ENCODE measurements at regions not wholly inside any gene's neighbourhood (a gene's known extent, or its start where the extent isn't known, plus 50 kb on each side); places are given as distances from the start of the nearest gene placed in this dataset.

GRCh38 chr15:39448409-39448808 lies 132.5 kb upstream of the THBS1 start:
- Histone ChIP-seq H2AFZ (ENCODE audit: low read length) (no peak overlapping the region), H3K79me2 (ENCODE audit: insufficient read depth, low read length) (no peaks in the 10 kb centered on the region), H3K4me2 (ENCODE audit: insufficient read depth, low read length) (no peak overlapping the region), H3K9me3 (ENCODE audit: low read depth, low read length) (no peaks in the 10 kb centered on the region), H3K4me1 (ENCODE audit: insufficient read depth, low read length) (peaks cover 5% of the 10 kb centered on the region), H3K36me3 (ENCODE audit: insufficient read depth, low read length) (no peaks in the 10 kb centered on the region), H3K4me3 (ENCODE audit: insufficient read depth, low read length) (no peak overlapping the region), H3K27me3 (ENCODE audit: insufficient read depth, low read length) (no peaks in the 10 kb centered on the region), H4K20me1 (ENCODE audit: insufficient read depth, low read length) (no peaks in the 10 kb centered on the region), H3K27ac (ENCODE audit: low read depth, low read length) (no peak overlapping the region)
- DNase-seq (ENCODE audit: insufficient read length, low spot score, missing footprints), result no peak
- TF ChIP-seq CTCF (IDR thresholded peaks at IDR 0.05; ENCODE audit: extremely low read depth, low read depth, low read length), result no peak

- Histone ChIP-seq H3K4me3 (ENCODE audit: insufficient read depth, low read length) (no peak overlapping the region), H3K9me3 (ENCODE audit: low read depth, low read length) (no peaks in the 10 kb centered on the region), H3K4me1 (ENCODE audit: insufficient read depth, low read length) (peaks cover 25% of the 10 kb centered on the region), H2AFZ (ENCODE audit: low read length) (no peak overlapping the region), H3K27me3 (ENCODE audit: insufficient read depth, low read length) (no peaks in the 10 kb centered on the region), H4K20me1 (ENCODE audit: insufficient read depth, low read length) (no peaks in the 10 kb centered on the region), H3K36me3 (ENCODE audit: insufficient read depth, low read length) (no peaks in the 10 kb centered on the region), H3K4me2 (ENCODE audit: insufficient read depth, low read length) (no peak overlapping the region), H3K27ac (ENCODE audit: low read depth, low read length) (no peak overlapping the region), H3K79me2 (ENCODE audit: insufficient read depth, low read length) (no peaks in the 10 kb centered on the region)
- DNase-seq (ENCODE audit: insufficient read length, low spot score, missing footprints), result no peak
- TF ChIP-seq CTCF (IDR thresholded peaks at IDR 0.05; ENCODE audit: extremely low read depth, low read depth, low read length), result no peak
Observed at GRCh38 chr15:39451121-39451688, 129.7 kb upstream of the THBS1 start.

DNA sequence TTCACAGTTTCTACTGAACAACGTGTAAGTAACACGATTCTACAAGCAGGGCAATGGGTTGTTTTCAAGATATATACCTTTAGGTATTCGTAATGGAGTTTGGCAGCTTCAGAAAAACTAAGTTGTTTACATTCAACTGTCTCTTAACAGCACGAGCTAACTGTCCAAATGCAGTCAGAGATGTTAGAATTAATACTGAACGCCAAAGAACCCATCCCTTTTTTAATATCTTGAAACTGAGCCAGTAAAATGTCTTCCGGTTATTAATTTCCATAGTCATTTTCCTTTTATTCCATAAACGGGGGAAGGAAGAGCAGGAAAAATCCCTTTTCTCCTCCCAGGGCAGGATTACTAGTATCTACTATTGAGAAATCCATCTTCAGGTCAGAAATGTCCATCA lies 129.0 kb upstream of the THBS1 start:
- no peak overlapping the region for H3K27ac ChIP-seq (ENCODE audit: low read depth, low read length)
- no peak for TF ChIP-seq CTCF (IDR thresholded peaks at IDR 0.05; ENCODE audit: extremely low read depth, low read depth, low read length)
- no peaks in the 10 kb centered on the region for H4K20me1 ChIP-seq (ENCODE audit: insufficient read depth, low read length)
- H3K4me1 ChIP-seq (ENCODE audit: insufficient read depth, low read length), result peaks cover 26% of the 10 kb centered on the region
- no peaks in the 10 kb centered on the region for H3K36me3 ChIP-seq (ENCODE audit: insufficient read depth, low read length)
- H3K4me2 ChIP-seq (ENCODE audit: insufficient read depth, low read length), result no peak overlapping the region
- no peak overlapping the region for H3K4me3 ChIP-seq (ENCODE audit: insufficient read depth, low read length)
- H2AFZ ChIP-seq (ENCODE audit: low read length), result no peak overlapping the region
- no peaks in the 10 kb centered on the region for H3K79me2 ChIP-seq (ENCODE audit: insufficient read depth, low read length)
- no peak for DNase-seq (ENCODE audit: insufficient read length, low spot score, missing footprints)
- H3K9me3 ChIP-seq (ENCODE audit: low read depth, low read length), result no peaks in the 10 kb centered on the region
- H3K27me3 ChIP-seq (ENCODE audit: insufficient read depth, low read length), result no peaks in the 10 kb centered on the region

- Histone ChIP-seq H4K20me1 (ENCODE audit: insufficient read depth, low read length) (no peaks in the 10 kb centered on the region), H3K9me3 (ENCODE audit: low read depth, low read length) (no peaks in the 10 kb centered on the region), H3K4me2 (ENCODE audit: insufficient read depth, low read length) (no peak overlapping the region), H3K79me2 (ENCODE audit: insufficient read depth, low read length) (no peaks in the 10 kb centered on the region), H2AFZ (ENCODE audit: low read length) (no peak overlapping the region), H3K27me3 (ENCODE audit: insufficient read depth, low read length) (no peaks in the 10 kb centered on the region), H3K4me1 (ENCODE audit: insufficient read depth, low read length) (peaks cover 26% of the 10 kb centered on the region), H3K27ac (ENCODE audit: low read depth, low read length) (peak overlapping the region; percentile 14), H3K4me3 (ENCODE audit: insufficient read depth, low read length) (no peak overlapping the region), H3K36me3 (ENCODE audit: insufficient read depth, low read length) (no peaks in the 10 kb centered on the region)
- DNase-seq (ENCODE audit: insufficient read length, low spot score, missing footprints), result no peak
- no peak for TF ChIP-seq CTCF (IDR thresholded peaks at IDR 0.05; ENCODE audit: extremely low read depth, low read depth, low read length)
Observed at GRCh38 chr15:39453620-39454019, 127.3 kb upstream of the THBS1 start.

Measured in osteoblast (primary cell).